Karpas-422 (cell line): ENCODE measurements at regions not wholly inside any gene's neighbourhood (a gene's known extent, or its start where the extent isn't known, plus 50 kb on each side); places are given as distances from the start of the nearest gene placed in this dataset.

Experiments
- DNase-seq: peaks from one replicate; pipeline ENCODE4 v3.0.0-alpha.2; 2015
- H2AFZ ChIP-seq: fragments of 200-600 bp; sonication (generic); 2 replicates; pipeline ENCODE4 v1.6.1; 2014; ENCODE audit warnings: antibody characterized with exemption, low read length, mixed read lengths
- H3K27ac ChIP-seq: fragments of 200-600 bp; sonication (generic); 2 replicates; pipeline ENCODE4 v1.5.1; 2014; ENCODE audit warnings: mild to moderate bottlenecking, low read length, moderate library complexity
- H3K27me3 ChIP-seq: fragments of 200-600 bp; sonication (generic); 2 replicates; pipeline ENCODE4 v1.6.1; 2014; ENCODE audit warnings: low read length, mixed read lengths
- H3K36me3 ChIP-seq: fragments of 200-600 bp; sonication (generic); 2 replicates; pipeline ENCODE4 v1.6.1; 2014; ENCODE audit warnings: low read length, mixed read lengths; ENCODE audit not compliant: insufficient read depth
- H3K4me1 ChIP-seq: fragments of 200-600 bp; sonication (generic); 2 replicates; pipeline ENCODE4 v1.6.1; 2014; ENCODE audit warnings: mild to moderate bottlenecking, low read length, mixed read lengths
- H3K4me2 ChIP-seq: fragments of 200-600 bp; sonication (generic); 2 replicates; pipeline ENCODE4 v1.6.1; 2014; ENCODE audit warnings: low read length, low read depth, mild to moderate bottlenecking; ENCODE audit not compliant: poor library complexity, severe bottlenecking
- H3K4me3 ChIP-seq: fragments of 200-600 bp; sonication (generic); 2 replicates; pipeline ENCODE4 v1.5.1; 2014; ENCODE audit warnings: mild to moderate bottlenecking, antibody characterized with exemption, low read length, mixed read lengths
- H3K79me2 ChIP-seq: fragments of 200-600 bp; sonication (generic); 2 replicates; pipeline ENCODE4 v1.6.1; 2014; ENCODE audit warnings: mild to moderate bottlenecking, low read length, mixed read lengths
- H3K9ac ChIP-seq: fragments of 200-600 bp; sonication (generic); 2 replicates; pipeline ENCODE4 v1.6.0; 2014; ENCODE audit warnings: low read length
- H3K9me2 ChIP-seq: fragments of 200-600 bp; sonication (generic), shearing (Covaris generic); replicated peaks from 2 replicates; pipeline ENCODE4 v1.6.0; 2014; ENCODE audit warnings: mild to moderate bottlenecking, low read length, moderate library complexity; ENCODE audit not compliant: insufficient read depth
- H3K9me3 ChIP-seq: fragments of 300-700, 200-600 bp; sonication (generic); 2 replicates; pipeline ENCODE4 v1.6.1; 2014; ENCODE audit warnings: low read length, mixed read lengths
- H4K20me1 ChIP-seq: fragments of 200-600 bp; sonication (generic); 2 replicates; pipeline ENCODE4 v1.6.1; 2014; ENCODE audit warnings: mild to moderate bottlenecking, antibody characterized with exemption, low read length, low read depth; ENCODE audit not compliant: insufficient read depth

DNA sequence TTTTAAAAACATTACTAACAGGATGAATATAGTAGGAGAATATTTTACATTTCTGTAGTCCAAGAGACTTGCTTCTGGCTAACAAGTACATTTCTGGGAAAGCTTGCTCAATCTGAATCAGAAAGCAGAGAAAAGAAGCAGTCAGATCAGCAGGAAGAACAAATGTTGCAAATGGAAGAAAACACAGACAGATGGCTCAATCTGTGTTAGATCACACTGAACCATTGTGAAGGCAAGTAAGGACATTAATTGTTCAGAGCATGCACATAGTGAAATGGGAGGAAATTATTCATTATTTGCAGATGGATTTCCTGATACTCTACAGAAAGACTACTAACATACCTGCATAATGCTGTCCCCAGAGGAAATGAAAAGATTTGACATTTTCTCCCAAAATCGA is 65.2 kb upstream of the CNOT2 start:
- peaks cover 9% of the 10 kb centered on the region for H3K4me1 ChIP-seq
- H3K4me2 ChIP-seq = peak overlapping the region; percentile 41
- no peak overlapping the region for H3K27ac ChIP-seq
- no peak overlapping the region for H3K4me3 ChIP-seq
- peak overlapping the region; percentile 89 for H2AFZ ChIP-seq
- H3K79me2 ChIP-seq = no peaks in the 10 kb centered on the region
- no peak overlapping the region for H3K9ac ChIP-seq
- peaks cover 6% of the 10 kb centered on the region; the same call in 1 of the 2 replicates for H3K9me3 ChIP-seq
- H3K9me2 ChIP-seq = no peaks in the 10 kb centered on the region
- H3K27me3 ChIP-seq = no peaks in the 10 kb centered on the region
- no peaks in the 10 kb centered on the region; the same call in 1 of the 2 replicates for H3K36me3 ChIP-seq
- H4K20me1 ChIP-seq = no peaks in the 10 kb centered on the region
- no peak for DNase-seq

DNA sequence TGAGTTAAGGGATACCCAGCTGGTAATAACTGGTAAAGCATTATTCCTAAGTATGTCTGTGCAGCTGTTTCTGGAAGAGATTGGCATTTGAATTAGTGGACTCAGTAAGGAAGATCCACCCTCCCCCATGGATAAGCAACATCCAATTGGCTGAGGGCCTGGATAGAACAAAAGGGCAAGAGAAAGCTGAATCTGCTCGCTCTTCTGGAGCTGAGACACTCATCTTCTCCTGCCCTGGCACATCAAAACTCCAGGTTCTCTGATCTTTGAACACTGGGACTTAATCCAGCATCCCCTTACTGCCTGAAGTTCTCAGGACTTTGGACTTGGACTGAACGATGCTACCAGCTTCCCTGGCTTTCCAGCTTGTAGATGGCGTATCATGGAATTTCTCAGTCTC is 63.1 kb upstream of the CNOT2 start:
- no peak overlapping the region for H3K27ac ChIP-seq

DNA sequence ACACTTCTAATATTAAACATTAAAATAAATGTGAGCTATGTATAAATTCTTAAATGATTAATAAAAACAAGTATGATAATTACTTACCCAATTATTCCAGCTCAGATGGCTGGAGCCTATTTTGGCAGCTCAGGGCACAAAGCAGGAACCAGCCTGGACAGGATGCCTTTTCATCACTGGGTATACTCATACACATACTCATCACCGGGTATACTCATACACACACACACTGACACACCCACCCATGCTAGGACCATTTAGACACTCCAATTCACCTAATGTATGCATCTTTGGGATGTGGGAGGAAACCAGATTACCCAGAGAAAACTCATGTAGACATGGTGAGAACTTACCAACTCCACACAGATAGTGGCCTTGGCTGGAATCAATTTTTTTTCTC is 57.9 kb upstream of the CNOT2 start:
- H3K79me2 ChIP-seq = no peaks in the 10 kb centered on the region
- no peak overlapping the region for H3K4me3 ChIP-seq
- H3K36me3 ChIP-seq = no peaks in the 10 kb centered on the region
- DNase-seq = no peak
- no peaks in the 10 kb centered on the region for H3K9me2 ChIP-seq
- no peak overlapping the region for H2AFZ ChIP-seq
- no peaks in the 10 kb centered on the region for H3K27me3 ChIP-seq
- H3K9ac ChIP-seq = no peak overlapping the region
- no peak overlapping the region for H3K27ac ChIP-seq
- no peak overlapping the region for H3K4me2 ChIP-seq
- H3K9me3 ChIP-seq = no peaks in the 10 kb centered on the region
- no peaks in the 10 kb centered on the region for H4K20me1 ChIP-seq
- peaks cover 2% of the 10 kb centered on the region; the same call in 1 of the 2 replicates for H3K4me1 ChIP-seq

More for the DNA sequence above, 63.1 kb upstream of the CNOT2 start:
- Histone ChIP-seq H3K79me2 (no peaks in the 10 kb centered on the region), H3K4me1 (peaks cover 9% of the 10 kb centered on the region), H3K27me3 (no peaks in the 10 kb centered on the region), H3K9ac (no peak overlapping the region), H3K4me3 (no peak overlapping the region), H3K9me2 (no peaks in the 10 kb centered on the region), H3K9me3 (peaks cover 6% of the 10 kb centered on the region; the same call in 1 of the 2 replicates), H3K4me2 (no peak overlapping the region), H3K36me3 (no peaks in the 10 kb centered on the region; the same call in 1 of the 2 replicates), H2AFZ (no peak overlapping the region), H4K20me1 (no peaks in the 10 kb centered on the region)
- no peak for DNase-seq

DNA sequence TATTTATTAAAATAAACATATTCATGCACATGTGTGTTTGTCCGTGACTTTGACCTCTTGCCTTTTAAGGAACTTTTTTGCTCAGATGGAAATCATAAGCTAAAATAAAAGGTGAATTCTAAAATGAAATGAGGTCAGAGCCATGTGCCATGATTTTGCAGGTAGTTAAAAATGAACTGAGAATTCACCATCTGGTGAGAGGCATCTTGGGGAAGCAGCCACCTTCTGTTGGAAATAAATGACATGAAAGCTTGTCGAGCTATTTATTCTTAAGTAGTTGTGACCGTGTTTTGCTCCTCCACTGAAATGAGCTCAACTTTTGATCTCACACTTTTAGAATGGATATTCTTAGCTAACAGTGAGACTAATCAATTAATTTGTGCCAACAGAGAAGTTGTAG is 56.8 kb upstream of the CNOT2 start:
- Histone ChIP-seq H3K9ac (no peak overlapping the region), H3K4me2 (no peak overlapping the region), H3K27ac (no peak overlapping the region), H3K9me3 (no peaks in the 10 kb centered on the region), H3K4me1 (peaks cover 9% of the 10 kb centered on the region), H3K4me3 (no peak overlapping the region), H3K36me3 (no peaks in the 10 kb centered on the region), H4K20me1 (no peaks in the 10 kb centered on the region), H2AFZ (no peak overlapping the region), H3K79me2 (no peaks in the 10 kb centered on the region), H3K27me3 (no peaks in the 10 kb centered on the region), H3K9me2 (no peaks in the 10 kb centered on the region)
- no peak for DNase-seq

- Histone ChIP-seq H3K79me2 (no peaks in the 10 kb centered on the region), H3K9me3 (no peaks in the 10 kb centered on the region), H3K4me2 (no peak overlapping the region), H2AFZ (peak overlapping the region; percentile 77), H3K4me1 (peaks cover 24% of the 10 kb centered on the region), H3K4me3 (no peak overlapping the region), H3K9me2 (no peaks in the 10 kb centered on the region), H3K27ac (peak overlapping the region; percentile 40), H3K9ac (no peak overlapping the region), H3K36me3 (no peaks in the 10 kb centered on the region), H4K20me1 (no peaks in the 10 kb centered on the region), H3K27me3 (no peaks in the 10 kb centered on the region)
- no peak for DNase-seq
These were observed 52.8 kb upstream of the CNOT2 start for GRCh38 chr12:70190262-70191010.
